Mucosa of descending colon (tissue), 3 donors: ENCODE measurements at regions not wholly inside any gene's neighbourhood (a gene's known extent, or its start where the extent isn't known, plus 50 kb on each side); places are given as distances from the start of the nearest gene placed in this dataset.

ENCODE experiments used
- ATAC-seq: fragments of 200-7000 bp; cut with Tn5 transposase; one replicate; pipeline ENCODE4 v1.9.1; 2020; ENCODE audit warnings: mild to moderate bottlenecking, moderate library complexity
- DNase-seq, 3 donors: peaks; one replicate each; pipeline ENCODE4 v3.0.0-alpha.2; 2020
- H3K36me3 ChIP-seq: fragments of 200-600 bp; one replicate; pipeline ENCODE4 v1.8.0; 2021; ENCODE audit warnings: low read depth, mild to moderate bottlenecking
- H3K4me1 ChIP-seq: fragments of 200-600 bp; one replicate; pipeline ENCODE4 v1.8.0; 2021; ENCODE audit warnings: low read depth, mild to moderate bottlenecking
- H3K4me3 ChIP-seq: fragments of 200-600 bp; one replicate; pipeline ENCODE4 v1.8.0; 2021; ENCODE audit warnings: mild to moderate bottlenecking
- H3K9me3 ChIP-seq: fragments of 200-600 bp; one replicate; pipeline ENCODE4 v1.8.0; 2021; ENCODE audit warnings: mild to moderate bottlenecking
- intact Hi-C, 2 donors: fragments of 100-400 bp; cut with DNase I in 1 of 2; cut with micrococcal nuclease in 1 of 2; formaldehyde crosslinking; loops; one replicate each; pipeline versions ENCODE4 v1.11.0 to v1.11.1; 2022; cut with DNase I, micrococcal nuclease
- TF ChIP-seq, protein P1 (sequence below): fragments of 200-600 bp; IDR thresholded peaks from one replicate; pipeline ENCODE4 v1.8.0; 2022; ENCODE audit warnings: antibody characterized with exemption, mild to moderate bottlenecking
- donor health status: DM: no; HTN: no; CAD: no; lungs with moderate emphysema.
- donor health status: DM: no; HTN: no; CAD: no.
- donor health status: DM: no; HTN: yes; CAD: no.

DNA sequence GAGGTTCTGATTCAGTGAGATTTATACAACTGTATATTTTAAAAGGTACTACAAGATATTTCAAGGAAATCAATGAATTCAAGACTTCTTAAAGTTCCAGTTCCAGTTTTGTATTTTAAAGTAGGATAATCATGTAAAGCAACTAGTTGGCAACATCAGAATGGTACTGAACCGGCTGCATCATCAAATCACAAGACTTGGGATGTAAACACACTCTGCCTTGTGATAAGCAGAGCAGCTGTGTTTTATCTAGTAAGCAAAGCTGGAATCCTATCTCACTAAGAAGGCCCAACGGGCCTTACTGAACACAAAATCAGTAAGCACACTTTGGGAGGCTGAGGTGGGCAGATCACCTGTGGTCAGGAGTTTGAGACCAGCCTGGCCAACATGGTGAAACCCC lies 327.2 kb upstream of the NREP start:
- H3K4me1 ChIP-seq = no peaks in the 10 kb centered on the region
- intact Hi-C loops = no loop called here
- ATAC-seq (no peak), DNase-seq (no peak)
- H3K4me3 ChIP-seq = no peak overlapping the region
- H3K36me3 ChIP-seq = no peaks in the 10 kb centered on the region
- TF ChIP-seq, protein P1, sequence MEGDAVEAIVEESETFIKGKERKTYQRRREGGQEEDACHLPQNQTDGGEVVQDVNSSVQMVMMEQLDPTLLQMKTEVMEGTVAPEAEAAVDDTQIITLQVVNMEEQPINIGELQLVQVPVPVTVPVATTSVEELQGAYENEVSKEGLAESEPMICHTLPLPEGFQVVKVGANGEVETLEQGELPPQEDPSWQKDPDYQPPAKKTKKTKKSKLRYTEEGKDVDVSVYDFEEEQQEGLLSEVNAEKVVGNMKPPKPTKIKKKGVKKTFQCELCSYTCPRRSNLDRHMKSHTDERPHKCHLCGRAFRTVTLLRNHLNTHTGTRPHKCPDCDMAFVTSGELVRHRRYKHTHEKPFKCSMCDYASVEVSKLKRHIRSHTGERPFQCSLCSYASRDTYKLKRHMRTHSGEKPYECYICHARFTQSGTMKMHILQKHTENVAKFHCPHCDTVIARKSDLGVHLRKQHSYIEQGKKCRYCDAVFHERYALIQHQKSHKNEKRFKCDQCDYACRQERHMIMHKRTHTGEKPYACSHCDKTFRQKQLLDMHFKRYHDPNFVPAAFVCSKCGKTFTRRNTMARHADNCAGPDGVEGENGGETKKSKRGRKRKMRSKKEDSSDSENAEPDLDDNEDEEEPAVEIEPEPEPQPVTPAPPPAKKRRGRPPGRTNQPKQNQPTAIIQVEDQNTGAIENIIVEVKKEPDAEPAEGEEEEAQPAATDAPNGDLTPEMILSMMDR = no peak
- no peaks in the 10 kb centered on the region for H3K9me3 ChIP-seq

DNA sequence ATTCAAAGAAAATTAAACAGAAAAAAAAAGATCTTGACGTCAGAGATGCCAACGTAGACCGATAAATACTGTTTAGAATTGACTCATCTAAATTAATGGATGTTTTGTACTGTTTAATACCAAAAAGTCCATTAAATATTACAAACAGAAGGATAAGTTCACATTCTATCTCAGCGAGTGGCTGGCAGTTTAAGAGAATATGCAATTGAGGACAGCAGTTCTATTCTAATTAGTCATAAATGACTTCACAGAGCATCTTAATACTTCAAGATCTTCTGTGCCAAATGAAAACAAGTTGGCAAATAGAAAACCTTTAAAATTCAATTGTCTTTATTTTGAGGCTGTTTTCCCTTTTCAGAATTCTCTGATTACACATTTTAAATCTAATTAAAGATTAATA lies 326.6 kb upstream of the NREP start:
- DNase-seq (no peak), ATAC-seq (no peak)
- Histone ChIP-seq H3K36me3 (no peaks in the 10 kb centered on the region), H3K9me3 (no peaks in the 10 kb centered on the region), H3K4me1 (no peaks in the 10 kb centered on the region), H3K4me3 (no peak overlapping the region)
- intact Hi-C loops = no loop called here
- TF ChIP-seq, protein P1 = no peak

DNA sequence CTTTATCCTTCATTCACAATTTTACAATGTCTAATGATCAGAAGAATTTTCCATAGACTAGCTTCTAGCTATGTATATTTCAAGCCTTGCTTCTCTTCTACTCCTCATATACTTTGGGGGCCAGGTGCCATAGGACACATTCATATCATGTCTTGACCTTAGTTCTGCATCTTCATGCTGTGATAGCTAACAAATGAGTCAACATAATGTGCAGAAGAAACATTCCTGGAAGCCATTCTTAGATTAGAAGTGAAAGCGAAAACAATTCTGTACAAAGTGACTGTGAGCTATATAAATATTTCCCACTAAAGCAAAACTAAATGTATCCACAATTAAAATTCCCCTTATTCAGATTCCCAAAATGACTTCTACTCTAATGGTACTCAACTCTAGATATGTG lies 320.2 kb upstream of the NREP start:
- Histone ChIP-seq H3K9me3 (no peaks in the 10 kb centered on the region), H3K36me3 (no peaks in the 10 kb centered on the region), H3K4me3 (no peak overlapping the region), H3K4me1 (no peaks in the 10 kb centered on the region)
- intact Hi-C loops = no loop called here
- TF ChIP-seq, protein P1 = no peak
- DNase-seq (no peak), ATAC-seq (no peak)

DNA sequence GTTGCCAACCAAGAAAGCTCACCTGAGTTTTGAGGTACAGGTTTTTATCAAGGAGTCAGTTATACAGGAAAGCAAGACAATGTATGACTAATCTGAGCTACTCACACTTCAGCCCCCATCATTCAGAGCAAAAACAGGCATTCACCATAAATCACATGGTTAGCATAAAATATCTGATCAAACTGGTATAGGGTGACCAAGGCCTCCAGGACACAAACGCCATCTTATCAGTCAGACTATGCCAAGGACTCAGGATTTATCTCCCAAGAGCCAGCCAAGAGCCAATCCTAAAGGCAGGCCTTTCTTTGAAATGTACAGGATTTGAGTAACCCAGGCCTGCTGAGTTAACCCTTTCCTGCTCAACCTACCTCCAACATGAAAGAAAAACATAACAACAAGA lies 313.0 kb upstream of the NREP start:
- ATAC-seq (no peak), DNase-seq (no peak)
- no peaks in the 10 kb centered on the region for H3K4me1 ChIP-seq
- intact Hi-C loops = no loop called here
- no peak overlapping the region for H3K4me3 ChIP-seq
- H3K9me3 ChIP-seq = no peaks in the 10 kb centered on the region
- no peaks in the 10 kb centered on the region for H3K36me3 ChIP-seq
- TF ChIP-seq, protein P1 = no peak

DNA sequence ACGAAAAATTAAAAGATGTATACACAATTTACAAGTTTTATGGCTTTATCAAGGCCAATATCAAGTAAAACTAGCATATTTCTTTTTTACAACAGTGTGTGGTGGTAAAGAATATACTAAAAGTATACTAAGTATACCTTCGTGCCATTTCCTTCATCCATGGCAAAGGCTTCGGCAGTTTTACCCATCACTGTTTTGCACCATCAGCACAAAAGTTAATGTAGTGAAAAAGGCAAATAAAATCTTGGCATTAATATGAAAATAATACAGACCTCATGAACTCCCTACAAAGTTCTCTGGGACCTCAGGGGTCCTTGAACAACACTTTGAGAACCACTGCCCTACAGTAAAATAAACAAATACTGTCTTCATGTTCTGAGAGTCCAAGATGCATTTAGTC lies 312.3 kb upstream of the NREP start:
- no peak for ATAC-seq
- H3K36me3 ChIP-seq = no peaks in the 10 kb centered on the region
- no peak overlapping the region for H3K4me3 ChIP-seq
- no peaks in the 10 kb centered on the region for H3K4me1 ChIP-seq
- DNase-seq = no peak
- TF ChIP-seq, protein P1 = no peak
- H3K9me3 ChIP-seq = no peaks in the 10 kb centered on the region
- intact Hi-C loops = no loop called here

DNA sequence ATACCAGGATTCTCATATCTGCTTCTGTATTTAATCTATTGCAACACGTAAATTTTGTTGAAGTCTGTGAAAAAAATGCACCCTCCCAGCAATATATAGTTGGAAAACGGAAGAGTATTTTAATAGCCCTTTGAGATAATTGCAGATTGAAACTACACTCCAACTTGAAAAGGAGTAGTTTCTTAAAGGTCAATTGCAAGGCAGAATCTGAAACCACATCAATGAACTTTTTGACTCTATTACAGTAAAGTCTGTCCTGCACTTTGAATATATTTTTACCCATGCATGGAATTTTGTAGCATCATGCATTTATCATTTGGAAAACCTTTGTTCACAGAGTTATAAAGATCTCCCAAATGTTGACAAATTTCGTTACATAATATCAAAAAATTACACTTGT lies 311.6 kb upstream of the NREP start:
- Histone ChIP-seq H3K36me3 (no peaks in the 10 kb centered on the region), H3K4me1 (no peaks in the 10 kb centered on the region), H3K9me3 (no peaks in the 10 kb centered on the region), H3K4me3 (no peak overlapping the region)
- TF ChIP-seq, protein P1 = no peak
- no peak for DNase-seq
- intact Hi-C loops = no loop called here
- no peak for ATAC-seq
